ENCODE measurements at regions not wholly inside any gene's neighbourhood (a gene's known extent, or its start where the extent isn't known, plus 50 kb on each side); places are given as distances from the start of the nearest gene placed in this dataset.

- no peaks in the 10 kb centered on the region for H3K36me3 Mint-ChIP-seq (ENCODE audit: low read depth)
- H3K4me3 Mint-ChIP-seq, result no peak overlapping the region
- no peaks in the 10 kb centered on the region for H3K9me3 Mint-ChIP-seq
- ChIA-PET POLR2A (no interaction called here), CTCF (no interaction called here)
- H3K4me1 Mint-ChIP-seq (ENCODE audit: low read depth), result no peaks in the 10 kb centered on the region
- intact Hi-C loops (cut with micrococcal nuclease), result no loop called here
- H3K27ac Mint-ChIP-seq, result no peak overlapping the region
- ATAC-seq, result no peak
- no peak for DNase-seq
- TF ChIP-seq CTCF (IDR thresholded peaks at IDR 0.05), result no peak
- H3K27me3 Mint-ChIP-seq, result peaks cover 8% of the 10 kb centered on the region
These were observed 149.1 kb downstream of the AACS start for GRCh38 chr12:125214289-125214688.

- DNase-seq, result no peak
- POLR2A ChIA-PET, result no interaction called here
- Mint-ChIP-seq H3K27me3 (peaks cover 4% of the 10 kb centered on the region), H3K36me3 (ENCODE audit: low read depth) (no peaks in the 10 kb centered on the region), H3K27ac (no peak overlapping the region), H3K9me3 (no peaks in the 10 kb centered on the region), H3K4me1 (ENCODE audit: low read depth) (no peaks in the 10 kb centered on the region), H3K4me3 (no peak overlapping the region)
- intact Hi-C loops (cut with micrococcal nuclease), result no loop called here
- ATAC-seq, result no peak
- no peak for TF ChIP-seq CTCF (IDR thresholded peaks at IDR 0.05)
- CTCF ChIA-PET, result no interaction called here
These were observed 151.5 kb downstream of the AACS start for GRCh38 chr12:125216756-125217155.

- no peak for TF ChIP-seq CTCF (IDR thresholded peaks at IDR 0.05)
- DNase-seq, result no peak
- Mint-ChIP-seq H3K27ac (no peak overlapping the region), H3K9me3 (no peaks in the 10 kb centered on the region), H3K27me3 (peaks cover 4% of the 10 kb centered on the region), H3K4me1 (ENCODE audit: low read depth) (no peaks in the 10 kb centered on the region), H3K4me3 (no peak overlapping the region), H3K36me3 (ENCODE audit: low read depth) (no peaks in the 10 kb centered on the region)
- POLR2A ChIA-PET, result no interaction called here
- no peak for ATAC-seq
- CTCF ChIA-PET, result interaction anchor here (1.4 to 1.7 kb wide), 2 partner anchors 12 to 14 kb away, joined by 3 read pairs; no protein-coding TSS in a partner anchor
- intact Hi-C loops (cut with micrococcal nuclease), result no loop called here
These were observed 152.1 kb downstream of the AACS start for GRCh38 chr12:125217308-125217707.

GRCh38 chr12:125218952-125219351, 153.7 kb downstream of the AACS start:
- H3K4me1 Mint-ChIP-seq (ENCODE audit: low read depth), result no peaks in the 10 kb centered on the region
- H3K36me3 Mint-ChIP-seq (ENCODE audit: low read depth), result no peaks in the 10 kb centered on the region
- TF ChIP-seq CTCF (IDR thresholded peaks at IDR 0.05), result no peak
- POLR2A ChIA-PET, result no interaction called here
- no peak for DNase-seq
- H3K27ac Mint-ChIP-seq, result no peak overlapping the region
- intact Hi-C loops (cut with micrococcal nuclease), result no loop called here
- H3K4me3 Mint-ChIP-seq, result no peak overlapping the region
- H3K27me3 Mint-ChIP-seq, result peaks cover 8% of the 10 kb centered on the region
- no peaks in the 10 kb centered on the region for H3K9me3 Mint-ChIP-seq
- ATAC-seq, result no peak
- CTCF ChIA-PET, result interaction anchor here (2.5 kb wide), 1 partner anchor 35 kb away, joined by 8 read pairs; no protein-coding TSS in a partner anchor

GRCh38 chr12:125220404-125221273, 155.4 kb downstream of the AACS start:
- ChIA-PET POLR2A (no interaction called here), CTCF (interaction anchor here (1.4 to 2.5 kb wide), 2 partner anchors 19 to 37 kb away, joined by 3 to 8 read pairs; no protein-coding TSS in a partner anchor)
- no peaks in the 10 kb centered on the region for H3K36me3 Mint-ChIP-seq (ENCODE audit: low read depth)
- H3K27me3 Mint-ChIP-seq, result peaks cover 11% of the 10 kb centered on the region
- no peaks in the 10 kb centered on the region for H3K9me3 Mint-ChIP-seq
- H3K27ac Mint-ChIP-seq, result no peak overlapping the region
- H3K4me1 Mint-ChIP-seq (ENCODE audit: low read depth), result no peaks in the 10 kb centered on the region
- peak; percentile 27 for DNase-seq
- no peak overlapping the region for H3K4me3 Mint-ChIP-seq
- ATAC-seq, result peak; percentile 53
- no peak for TF ChIP-seq CTCF (IDR thresholded peaks at IDR 0.05)
- intact Hi-C loops (cut with micrococcal nuclease), result no loop called here
